ENCODE measurements at regions not wholly inside any gene's neighbourhood (a gene's known extent, or its start where the extent isn't known, plus 50 kb on each side); places are given as distances from the start of the nearest gene placed in this dataset.

- no peak for DNase-seq (ENCODE audit: low read depth)
- no peak overlapping the region for H3K4me3 ChIP-seq (ENCODE audit: low read length)
- TF ChIP-seq CTCF (conservative IDR thresholded peaks at IDR 0.05; ENCODE audit: low read length), result no peak
Measured at GRCh38 chr6:153621070-153621469, 418.0 kb upstream of the OPRM1 start.

GRCh38 chr6:153618371-153619322 lies 420.4 kb upstream of the OPRM1 start:
- no peak for DNase-seq (ENCODE audit: low read depth)
- no peak for TF ChIP-seq CTCF (conservative IDR thresholded peaks at IDR 0.05; ENCODE audit: low read length)
- no peak overlapping the region for H3K4me3 ChIP-seq (ENCODE audit: low read length)

- TF ChIP-seq CTCF (conservative IDR thresholded peaks at IDR 0.05; ENCODE audit: low read length), result no peak
- no peak overlapping the region for H3K4me3 ChIP-seq (ENCODE audit: low read length)
- DNase-seq (ENCODE audit: low read depth), result no peak
Measured at GRCh38 chr6:153616506-153616905, 422.5 kb upstream of the OPRM1 start.

GRCh38 chr6:153613719-153614455 lies 425.2 kb upstream of the OPRM1 start:
- no peak for DNase-seq (ENCODE audit: low read depth)
- no peak overlapping the region for H3K4me3 ChIP-seq (ENCODE audit: low read length)
- no peak for TF ChIP-seq CTCF (conservative IDR thresholded peaks at IDR 0.05; ENCODE audit: low read length)

- H3K4me3 ChIP-seq (ENCODE audit: low read length), result no peak overlapping the region
- DNase-seq (ENCODE audit: low read depth), result no peak
- TF ChIP-seq CTCF (conservative IDR thresholded peaks at IDR 0.05; ENCODE audit: low read length), result no peak
Measured at GRCh38 chr6:153602401-153602800, 436.6 kb upstream of the OPRM1 start.

GRCh38 chr6:153599901-153600300 lies 439.1 kb upstream of the OPRM1 start:
- TF ChIP-seq CTCF (conservative IDR thresholded peaks at IDR 0.05; ENCODE audit: low read length), result no peak
- H3K4me3 ChIP-seq (ENCODE audit: low read length), result no peak overlapping the region
- no peak for DNase-seq (ENCODE audit: low read depth)

All from AG10803 (cell line).